ENCODE measurements at regions not wholly inside any gene's neighbourhood (a gene's known extent, or its start where the extent isn't known, plus 50 kb on each side); places are given as distances from the start of the nearest gene placed in this dataset.

- TF ChIP-seq CTCF (IDR thresholded peaks at IDR 0.05; ENCODE audit: extremely low read depth in 1 of 2, insufficient read depth in 1 of 2, low read depth in 1 of 2, low read length in 2 of 2) (no peak), POLR2A (IDR thresholded peaks at IDR 0.05; ENCODE audit: low read depth, low read length) (no peak), MYC (IDR thresholded peaks at IDR 0.05; ENCODE audit: low read depth, low read length) (no peak), GATA2 (IDR thresholded peaks at IDR 0.05; ENCODE audit: insufficient read depth, insufficient read length, low read depth, low read length) (no peak), POLR2AphosphoS5 (IDR thresholded peaks at IDR 0.05; ENCODE audit: insufficient read depth, low read depth, low read length) (no peak), EZH2 (IDR thresholded peaks at IDR 0.05; ENCODE audit: borderline replicate concordance, low read depth, low read length, severe bottlenecking) (no peak), FOS (IDR thresholded peaks at IDR 0.05; ENCODE audit: borderline replicate concordance, insufficient read depth, low read length) (no peak), JUN (IDR thresholded peaks at IDR 0.05; ENCODE audit: borderline replicate concordance, insufficient read depth, insufficient read length, low read depth) (no peak)
- TF ChIP-seq, protein P1, sequence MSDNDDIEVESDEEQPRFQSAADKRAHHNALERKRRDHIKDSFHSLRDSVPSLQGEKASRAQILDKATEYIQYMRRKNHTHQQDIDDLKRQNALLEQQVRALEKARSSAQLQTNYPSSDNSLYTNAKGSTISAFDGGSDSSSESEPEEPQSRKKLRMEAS (IDR thresholded peaks at IDR 0.05; ENCODE audit: insufficient read depth, insufficient read length): no peak
Observed at GRCh38 chr14:98932431-98933325, 339.3 kb downstream of the BCL11B start.
